ENCODE measurements at regions not wholly inside any gene's neighbourhood (a gene's known extent, or its start where the extent isn't known, plus 50 kb on each side); places are given as distances from the start of the nearest gene placed in this dataset.

- TF ChIP-seq CTCF (IDR thresholded peaks at IDR 0.05): no peak
- TF ChIP-seq POLR2A (IDR thresholded peaks at IDR 0.05): no peak
These were observed 76.5 kb downstream of the VEGFA start for GRCh38 chr6:43846556-43846955.

All from breast epithelium (tissue), 3 donors.